PC-3 (cell line): ENCODE measurements at regions not wholly inside any gene's neighbourhood (a gene's known extent, or its start where the extent isn't known, plus 50 kb on each side); places are given as distances from the start of the nearest gene placed in this dataset.

Experiments
- ATAC-seq: fragments of 200-7000 bp; cut with Tn5 transposase; 2 replicates; pipeline ENCODE4 v1.9.1; 2020; ENCODE audit warnings: mild to moderate bottlenecking, moderate library complexity
- BruUV-seq: library from RNA; stranded (reverse); fragments of 400-500 nt; replicated peaks from 2 replicates; lab custom pipeline; 2021; lab: Mats Ljungman, UMichigan
- CTCF ChIA-PET: fragments of 300-600 bp; sonication (Branson Sonifier 250); formaldehyde crosslinking; loops from one replicate; lab custom pipeline; 2022; ENCODE audit warnings: antibody characterized with exemption; lab: Charles Lee
- POLR2A ChIA-PET: fragments of 300-600 bp; sonication (Branson Sonifier 250); formaldehyde crosslinking; loops from one replicate; lab custom pipeline; 2022; ENCODE audit warnings: antibody characterized with exemption; ENCODE audit not compliant: unreplicated experiment; lab: Charles Lee
- DNase-seq: peaks from one replicate; pipeline ENCODE4 v3.0.0-alpha.2; 2015
- H2AFZ ChIP-seq: fragments of 300-600 bp; sonication (generic); 2 replicates; pipeline ENCODE4 v1.6.0; 2016; ENCODE audit warnings: antibody characterized with exemption, low read length
- H3F3A ChIP-seq: fragments of 300-600 bp; sonication (generic); one replicate; pipeline ENCODE4 v1.6.0; 2017; ENCODE audit warnings: antibody characterized with exemption, low read length, control low read depth, mild to moderate bottlenecking; ENCODE audit not compliant: unreplicated experiment
- H3K27ac ChIP-seq: fragments of 300-600 bp; sonication (generic); 2 replicates; pipeline ENCODE4 v1.5.1; 2016; ENCODE audit warnings: mild to moderate bottlenecking, low read length
- H3K27me3 ChIP-seq: fragments of 300-600 bp; sonication (generic); 2 replicates; pipeline ENCODE4 v1.6.1; 2016; ENCODE audit warnings: low read length, mixed read lengths
- H3K36me3 ChIP-seq: fragments of 300-600 bp; sonication (generic); 2 replicates; pipeline ENCODE4 v1.6.1; 2016; ENCODE audit warnings: low read depth, mixed run types, low read length, mixed read lengths
- H3K4me1 ChIP-seq: fragments of 300-600 bp; sonication (generic); 2 replicates; pipeline ENCODE4 v1.5.1; 2016; ENCODE audit warnings: low read length; ENCODE audit not compliant: insufficient read depth
- H3K4me2 ChIP-seq: fragments of 300-600 bp; sonication (generic); 2 replicates; pipeline ENCODE4 v1.6.0; 2016; ENCODE audit warnings: low read length
- H3K4me3 ChIP-seq: fragments of 300-600 bp; sonication (generic); 2 replicates; pipeline ENCODE4 v1.5.1; 2016; ENCODE audit warnings: mild to moderate bottlenecking, low read length, mixed read lengths
- H3K79me2 ChIP-seq: fragments of 300-600 bp; sonication (generic); 2 replicates; pipeline ENCODE4 v1.6.1; 2017; ENCODE audit warnings: low read length, mixed read lengths
- H3K9ac ChIP-seq: fragments of 300-600 bp; sonication (generic); 2 replicates; pipeline ENCODE4 v1.6.0; 2016; ENCODE audit warnings: mild to moderate bottlenecking, low read length
- H3K9me2 ChIP-seq: fragments of 300-600 bp; sonication (generic); replicated peaks from 2 replicates; pipeline ENCODE4 v1.6.1; 2016; ENCODE audit warnings: mixed run types, low read length, mixed read lengths
- H3K9me3 ChIP-seq: fragments of 300-600 bp; sonication (generic); 2 replicates; pipeline ENCODE4 v1.6.1; 2016; ENCODE audit warnings: low read length, mixed read lengths
- H4K20me1 ChIP-seq: fragments of 300-600 bp; sonication (generic); 2 replicates; pipeline ENCODE4 v1.6.1; 2016; ENCODE audit warnings: low read length, mixed read lengths
- EZH2 ChIP-seq: fragments of 300-600 bp; sonication (generic); IDR thresholded peaks from one replicate; pipeline ENCODE4 v1.6.1; 2017; ENCODE audit warnings: antibody characterized with exemption, mild to moderate bottlenecking, low read length; ENCODE audit not compliant: unreplicated experiment
- EZH2phosphoT487 ChIP-seq: fragments of 300-600 bp; sonication (generic); IDR thresholded peaks from 2 replicates; pipeline ENCODE4 v1.6.1; 2018; ENCODE audit warnings: mild to moderate bottlenecking, antibody characterized with exemption, low read length, borderline replicate concordance
- intact Hi-C: fragments of 100-400 bp; cut with micrococcal nuclease; formaldehyde crosslinking; loops from 2 replicates; pipeline ENCODE4 v1.9.0; 2023
- TF ChIP-seq, protein P1 (sequence below): fragments of 300-600 bp; sonication (generic); conservative IDR thresholded peaks from 2 replicates; pipeline ENCODE4 v1.5.1; 2017; ENCODE audit warnings: antibody characterized with exemption, low read depth, mild to moderate bottlenecking, low read length

DNA sequence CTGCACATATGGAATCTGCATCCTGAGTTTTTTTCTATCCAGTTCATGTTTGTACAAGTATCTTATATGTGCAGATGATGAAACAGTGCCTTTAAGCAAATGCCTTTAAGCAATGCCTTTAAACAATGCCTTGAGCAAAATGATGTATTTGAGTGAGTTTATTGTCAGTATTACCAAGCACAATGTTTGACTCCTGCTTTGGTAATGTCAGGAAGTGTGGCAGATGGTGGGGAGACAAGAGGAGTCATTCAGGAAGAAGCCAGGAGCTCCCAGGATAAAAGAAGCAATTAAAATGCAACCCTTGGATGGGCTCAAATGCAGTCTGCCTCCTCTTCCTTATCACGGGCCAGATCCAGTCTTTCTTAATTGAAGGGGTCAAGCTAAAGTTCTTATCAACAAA lies 108.7 kb upstream of the KCNJ15 start:
- no peaks in the 10 kb centered on the region for H3K79me2 ChIP-seq
- H3K27ac ChIP-seq, result no peak overlapping the region
- H3K4me3 ChIP-seq, result no peak overlapping the region
- no peaks in the 10 kb centered on the region for H3F3A ChIP-seq
- no TSS peak for BruUV-seq
- TF ChIP-seq EZH2 (no peak), EZH2phosphoT487 (no peak)
- TF ChIP-seq, protein P1, sequence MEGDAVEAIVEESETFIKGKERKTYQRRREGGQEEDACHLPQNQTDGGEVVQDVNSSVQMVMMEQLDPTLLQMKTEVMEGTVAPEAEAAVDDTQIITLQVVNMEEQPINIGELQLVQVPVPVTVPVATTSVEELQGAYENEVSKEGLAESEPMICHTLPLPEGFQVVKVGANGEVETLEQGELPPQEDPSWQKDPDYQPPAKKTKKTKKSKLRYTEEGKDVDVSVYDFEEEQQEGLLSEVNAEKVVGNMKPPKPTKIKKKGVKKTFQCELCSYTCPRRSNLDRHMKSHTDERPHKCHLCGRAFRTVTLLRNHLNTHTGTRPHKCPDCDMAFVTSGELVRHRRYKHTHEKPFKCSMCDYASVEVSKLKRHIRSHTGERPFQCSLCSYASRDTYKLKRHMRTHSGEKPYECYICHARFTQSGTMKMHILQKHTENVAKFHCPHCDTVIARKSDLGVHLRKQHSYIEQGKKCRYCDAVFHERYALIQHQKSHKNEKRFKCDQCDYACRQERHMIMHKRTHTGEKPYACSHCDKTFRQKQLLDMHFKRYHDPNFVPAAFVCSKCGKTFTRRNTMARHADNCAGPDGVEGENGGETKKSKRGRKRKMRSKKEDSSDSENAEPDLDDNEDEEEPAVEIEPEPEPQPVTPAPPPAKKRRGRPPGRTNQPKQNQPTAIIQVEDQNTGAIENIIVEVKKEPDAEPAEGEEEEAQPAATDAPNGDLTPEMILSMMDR, result no peak
- no peaks in the 10 kb centered on the region for H3K4me1 ChIP-seq
- H3K9ac ChIP-seq, result no peak overlapping the region
- H2AFZ ChIP-seq, result no peak overlapping the region
- no peak overlapping the region for H3K4me2 ChIP-seq
- DNase-seq, result peak; percentile 19
- peaks cover 18% of the 10 kb centered on the region for H3K27me3 ChIP-seq
- intact Hi-C loops, result no loop called here
- no peaks in the 10 kb centered on the region for H3K9me2 ChIP-seq
- ATAC-seq, result no peak
- H3K36me3 ChIP-seq, result no peaks in the 10 kb centered on the region
- ChIA-PET CTCF (interaction anchor here (0.6 kb wide), 1 partner anchor 1273 kb away, joined by 3 read pairs; no protein-coding TSS in a partner anchor), POLR2A (interaction anchor here (0.6 kb wide), 1 partner anchor 1950 kb away, joined by 3 read pairs; no protein-coding TSS in a partner anchor)
- no peaks in the 10 kb centered on the region for H4K20me1 ChIP-seq
- no peaks in the 10 kb centered on the region; the same call in 1 of the 2 replicates for H3K9me3 ChIP-seq

DNA sequence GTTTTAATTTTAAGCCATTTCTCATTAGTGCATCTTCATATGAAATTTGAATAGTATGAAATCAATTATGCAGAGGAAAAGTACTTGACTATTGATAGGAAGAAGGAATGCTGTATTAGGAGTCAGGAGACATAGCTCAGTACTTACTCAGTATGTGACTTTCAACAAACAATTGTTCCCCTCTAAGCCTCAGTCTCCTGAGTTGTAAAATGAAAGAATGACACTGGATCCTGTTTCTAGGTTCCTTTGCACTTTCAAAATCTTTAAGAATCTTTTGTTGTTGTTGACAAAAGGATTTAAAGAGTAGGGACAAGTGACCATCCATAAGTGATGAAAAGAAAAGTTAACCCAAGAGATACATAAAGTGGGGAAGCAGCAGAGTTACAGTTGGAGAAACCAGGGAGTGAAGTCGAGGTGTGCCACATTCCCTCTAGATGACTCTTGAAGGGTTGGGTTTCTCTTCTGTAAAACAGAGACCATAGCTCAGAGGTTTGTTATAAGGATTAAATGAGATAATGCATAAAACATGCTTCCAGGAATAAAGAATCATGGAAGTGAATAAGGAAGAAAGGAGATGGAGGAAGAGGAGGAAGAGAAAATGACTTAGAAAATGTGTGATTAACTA lies 105.7 kb upstream of the KCNJ15 start:
- H2AFZ ChIP-seq, result no peak overlapping the region
- no peaks in the 10 kb centered on the region for H3K9me2 ChIP-seq
- no peak overlapping the region for H3K9ac ChIP-seq
- no peaks in the 10 kb centered on the region for H3K9me3 ChIP-seq
- CTCF ChIA-PET, result no interaction called here
- ATAC-seq, result no peak
- no peaks in the 10 kb centered on the region for H4K20me1 ChIP-seq
- no peaks in the 10 kb centered on the region for H3K79me2 ChIP-seq
- H3K4me1 ChIP-seq, result no peaks in the 10 kb centered on the region
- BruUV-seq, result no TSS peak
- POLR2A ChIA-PET, result no interaction called here
- intact Hi-C loops, result no loop called here
- H3K4me2 ChIP-seq, result no peak overlapping the region
- no peak for DNase-seq
- no peaks in the 10 kb centered on the region for H3F3A ChIP-seq
- H3K27ac ChIP-seq, result no peak overlapping the region
- peaks cover 29% of the 10 kb centered on the region for H3K27me3 ChIP-seq
- no peak overlapping the region for H3K4me3 ChIP-seq
- H3K36me3 ChIP-seq, result no peaks in the 10 kb centered on the region
- TF ChIP-seq, protein P1, result no peak
- TF ChIP-seq EZH2, result no peak
- TF ChIP-seq EZH2phosphoT487, result no peak

DNA sequence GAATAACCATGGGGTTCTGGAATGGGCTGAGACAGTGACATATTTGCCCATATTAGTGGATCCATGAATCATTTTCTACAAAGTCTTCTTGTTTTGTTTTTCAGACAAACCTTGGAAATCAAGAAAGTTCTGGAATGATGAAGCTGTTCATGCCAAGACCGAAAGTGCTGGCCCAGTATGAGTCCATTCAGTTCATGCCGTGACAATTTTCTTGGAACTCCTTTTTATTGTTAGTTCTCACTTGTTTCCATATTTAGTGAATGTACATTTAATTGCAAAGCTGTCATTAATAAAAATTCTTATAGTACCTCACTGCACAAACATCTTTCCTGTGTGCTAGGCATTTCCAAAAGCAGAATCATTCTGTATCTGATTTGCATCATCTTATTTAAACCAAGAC lies 100.6 kb upstream of the KCNJ15 start:
- Histone ChIP-seq H3K9me3 (no peaks in the 10 kb centered on the region), H3K36me3 (no peaks in the 10 kb centered on the region), H3K4me2 (no peak overlapping the region), H3K27me3 (peaks cover 44% of the 10 kb centered on the region), H3K27ac (no peak overlapping the region), H3K9ac (no peak overlapping the region), H3K79me2 (no peaks in the 10 kb centered on the region), H2AFZ (no peak overlapping the region), H3K4me1 (no peaks in the 10 kb centered on the region), H4K20me1 (no peaks in the 10 kb centered on the region), H3F3A (no peaks in the 10 kb centered on the region), H3K9me2 (no peaks in the 10 kb centered on the region), H3K4me3 (no peak overlapping the region)
- TF ChIP-seq, protein P1, result no peak
- TF ChIP-seq EZH2phosphoT487, result no peak
- TF ChIP-seq EZH2, result no peak
- BruUV-seq, result no TSS peak
- POLR2A ChIA-PET, result no interaction called here
- no peak for DNase-seq
- CTCF ChIA-PET, result no interaction called here
- no peak for ATAC-seq
- intact Hi-C loops, result no loop called here
